Stimulated activated naive B cell treated with anti-CD40 and anti-IgM and Interleukin-4, amounts not matched to agents 10 μg/mL and 1 μg/mL and 100 μg/mL, for 72 hours (primary cell): ENCODE measurements at regions not wholly inside any gene's neighbourhood (a gene's known extent, or its start where the extent isn't known, plus 50 kb on each side); places are given as distances from the start of the nearest gene placed in this dataset.

ENCODE experiments used
- ATAC-seq, 2 donors: fragments of 150-1000 bp; cut with Tn5 transposase; replicated peaks; 2 replicates each; pipeline ENCODE4 v1.10.0; 2021; ENCODE audit warnings: moderate library complexity in 1 of 2
- DNase-seq: peaks from one replicate; pipeline ENCODE4 v3.0.0; 2021
- H3K27ac Mint-ChIP-seq: one replicate; pipeline ENCODE4 v1.8.0; 2022; ENCODE audit warnings: mild to moderate bottlenecking, mixed read lengths
- H3K27me3 Mint-ChIP-seq, 2 donors: one replicate each; pipeline ENCODE4 v1.8.0; 2022; ENCODE audit warnings: mixed read lengths in 2 of 2
- H3K36me3 Mint-ChIP-seq, 2 donors: one replicate each; pipeline ENCODE4 v1.8.0; 2022; ENCODE audit warnings: mixed read lengths in 2 of 2, mild to moderate bottlenecking in 1 of 2
- H3K4me1 Mint-ChIP-seq, 2 donors: one replicate each; pipeline ENCODE4 v1.8.0; 2022; ENCODE audit warnings: mixed read lengths in 2 of 2, mild to moderate bottlenecking in 1 of 2
- H3K4me3 Mint-ChIP-seq, 2 donors: one replicate each; pipeline ENCODE4 v1.8.0; 2022; ENCODE audit warnings: mild to moderate bottlenecking in 2 of 2, mixed read lengths in 2 of 2, moderate library complexity in 1 of 2
- H3K9me3 Mint-ChIP-seq, 2 donors: one replicate each; pipeline ENCODE4 v1.8.0; 2022; ENCODE audit warnings: mixed read lengths in 2 of 2, mild to moderate bottlenecking in 1 of 2

GRCh38 chr20:10963717-10964266 is 290.0 kb upstream of the JAG1 start:
- Mint-ChIP-seq H3K36me3 (no peaks in the 10 kb centered on the region), H3K27me3 (no peaks in the 10 kb centered on the region), H3K4me3 (no peak overlapping the region), H3K27ac (no peak overlapping the region), H3K9me3 (peaks cover 3 to 7% of the 10 kb centered on the region in 2 donors), H3K4me1 (no peaks in the 10 kb centered on the region)
- DNase-seq (no peak), ATAC-seq (no peak)

- no peak for DNase-seq
These were observed 292.2 kb upstream of the JAG1 start for GRCh38 chr20:10965936-10966470.

GRCh38 chr20:10970109-10970508 is 296.3 kb upstream of the JAG1 start:
- Mint-ChIP-seq H3K4me1 (no peaks in the 10 kb centered on the region), H3K9me3 (peaks cover 4 to 5% of the 10 kb centered on the region in 2 donors), H3K27ac (no peak overlapping the region), H3K36me3 (no peaks in the 10 kb centered on the region), H3K4me3 (no peak overlapping the region), H3K27me3 (no peaks in the 10 kb centered on the region)
- DNase-seq (no peak), ATAC-seq (no peak)

More at GRCh38 chr20:10965936-10966470, 292.2 kb upstream of the JAG1 start:
- no peak for ATAC-seq
- Mint-ChIP-seq H3K9me3 (peaks cover 3 to 6% of the 10 kb centered on the region in 2 donors), H3K4me1 (no peaks in the 10 kb centered on the region), H3K36me3 (no peaks in the 10 kb centered on the region), H3K4me3 (no peak overlapping the region), H3K27ac (no peak overlapping the region), H3K27me3 (no peaks in the 10 kb centered on the region)

DNA sequence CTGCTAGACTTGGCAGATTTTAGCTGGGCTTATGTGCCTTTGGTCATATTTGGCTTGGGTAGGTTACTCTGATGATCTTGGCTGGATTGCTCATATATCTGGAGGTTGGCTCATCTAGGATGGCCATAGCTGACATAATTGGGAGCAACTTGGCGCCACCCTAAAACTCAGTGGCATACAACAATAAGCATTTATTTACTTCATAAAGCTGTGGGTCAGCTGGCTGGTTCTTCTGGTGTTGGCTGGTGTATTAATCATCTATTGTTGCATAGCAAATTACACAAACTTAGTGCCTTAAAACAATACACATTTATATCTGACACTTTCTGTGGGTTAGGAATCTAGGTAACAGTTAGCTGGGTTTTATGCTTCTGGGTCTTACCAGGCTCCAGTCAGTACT is 297.3 kb upstream of the JAG1 start:
- Mint-ChIP-seq H3K4me1 (no peaks in the 10 kb centered on the region), H3K27me3 (no peaks in the 10 kb centered on the region), H3K4me3 (no peak overlapping the region), H3K9me3 (peaks cover 3% of the 10 kb centered on the region in 2 donors), H3K36me3 (no peaks in the 10 kb centered on the region), H3K27ac (no peak overlapping the region)
- ATAC-seq (no peak), DNase-seq (no peak)

- Mint-ChIP-seq H3K4me1 (no peaks in the 10 kb centered on the region), H3K27ac (no peak overlapping the region), H3K36me3 (no peaks in the 10 kb centered on the region), H3K9me3 (peaks cover 3% of the 10 kb centered on the region in 2 donors), H3K27me3 (no peaks in the 10 kb centered on the region), H3K4me3 (no peak overlapping the region)
- DNase-seq (no peak), ATAC-seq (no peak)
These were observed 298.5 kb upstream of the JAG1 start for GRCh38 chr20:10972219-10972860.

DNA sequence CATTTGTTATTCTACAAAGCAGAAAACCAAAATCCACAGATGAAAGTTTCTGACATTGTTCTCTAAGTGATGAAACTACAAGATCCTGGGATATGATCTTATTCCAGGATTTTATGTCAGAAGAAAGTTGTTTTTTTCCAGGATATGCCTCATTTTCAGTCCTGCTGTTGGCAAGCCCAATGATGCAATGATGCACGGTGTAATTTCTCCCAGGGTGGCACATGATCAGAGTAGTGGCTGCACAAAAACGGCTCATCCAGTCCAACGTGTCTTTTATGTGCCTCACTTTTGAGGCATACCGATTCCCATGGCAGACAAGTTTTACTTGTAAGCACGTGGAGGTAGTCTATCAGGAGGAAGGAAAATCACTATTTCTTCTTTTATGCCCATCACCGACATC is 302.3 kb upstream of the JAG1 start:
- H3K27me3 Mint-ChIP-seq = no peaks in the 10 kb centered on the region
- H3K36me3 Mint-ChIP-seq = no peaks in the 10 kb centered on the region
- H3K4me3 Mint-ChIP-seq = no peak overlapping the region
- no peak for ATAC-seq
- H3K27ac Mint-ChIP-seq = no peak overlapping the region
- DNase-seq = no peak
- H3K9me3 Mint-ChIP-seq = peaks cover 3% of the 10 kb centered on the region in 2 donors
- H3K4me1 Mint-ChIP-seq = no peaks in the 10 kb centered on the region

DNA sequence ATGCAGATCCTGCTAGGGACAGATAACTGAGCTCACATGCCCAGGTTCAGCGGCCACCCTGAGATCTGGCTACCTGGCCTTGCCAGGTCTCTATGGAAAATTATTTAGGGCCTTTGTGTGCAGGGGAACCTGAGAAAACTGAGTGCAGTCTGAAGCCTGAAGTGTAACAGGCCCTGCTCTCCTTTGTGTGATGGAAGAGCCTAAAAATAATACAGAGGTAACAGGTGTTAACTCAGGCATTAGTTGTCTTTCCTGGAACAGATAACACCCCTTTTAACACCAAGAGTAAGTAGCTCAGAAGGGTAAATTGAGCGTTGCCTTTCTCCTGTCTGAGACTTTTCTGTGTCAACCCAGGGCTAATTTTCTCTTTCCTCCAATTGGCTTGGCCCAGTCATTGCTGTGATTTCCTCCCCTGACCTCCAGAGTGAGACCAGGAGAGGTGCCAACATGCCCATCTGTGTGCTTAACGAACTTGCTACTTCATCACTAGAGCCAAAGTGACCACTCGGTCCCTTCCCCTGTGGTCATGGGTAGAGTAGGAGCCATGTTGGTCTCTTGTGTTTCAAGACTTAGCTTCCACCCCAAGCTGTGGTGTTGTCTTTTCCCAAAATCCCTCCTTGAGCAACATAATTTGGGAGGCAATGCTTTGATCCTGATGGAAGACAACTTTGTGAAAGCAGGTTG is 304.4 kb upstream of the JAG1 start:
- peaks cover 3% of the 10 kb centered on the region in 2 donors for H3K9me3 Mint-ChIP-seq
- no peak overlapping the region for H3K27ac Mint-ChIP-seq
- H3K27me3 Mint-ChIP-seq = no peaks in the 10 kb centered on the region
- no peak for ATAC-seq
- H3K4me3 Mint-ChIP-seq = no peak overlapping the region
- DNase-seq = no peak
- no peaks in the 10 kb centered on the region for H3K36me3 Mint-ChIP-seq
- no peaks in the 10 kb centered on the region for H3K4me1 Mint-ChIP-seq

DNA sequence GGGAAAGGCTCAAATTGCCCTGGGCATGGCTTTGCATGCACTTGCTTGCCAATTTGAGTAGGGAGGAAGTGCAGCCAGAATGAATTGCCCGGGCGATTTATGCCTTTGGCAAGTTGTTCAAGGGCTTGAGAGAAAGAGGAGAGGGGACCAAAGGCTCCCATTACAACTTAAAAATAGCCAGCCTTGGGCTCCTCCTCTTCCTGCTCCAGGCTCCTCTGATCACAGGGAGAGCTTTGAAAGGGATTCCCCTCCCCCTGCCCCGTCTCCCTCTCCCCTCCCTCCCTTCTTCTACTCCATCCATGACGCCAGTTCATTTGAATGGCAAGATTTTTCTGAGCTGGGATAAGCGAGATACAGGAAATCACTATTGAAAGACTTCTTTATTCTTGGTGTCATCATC is 304.9 kb upstream of the JAG1 start:
- no peaks in the 10 kb centered on the region for H3K36me3 Mint-ChIP-seq
- peaks cover 2% of the 10 kb centered on the region in 2 donors for H3K9me3 Mint-ChIP-seq
- ATAC-seq (no peak), DNase-seq (no peak)
- H3K27ac Mint-ChIP-seq = no peak overlapping the region
- H3K4me1 Mint-ChIP-seq = no peaks in the 10 kb centered on the region
- no peaks in the 10 kb centered on the region for H3K27me3 Mint-ChIP-seq
- no peak overlapping the region for H3K4me3 Mint-ChIP-seq

DNA sequence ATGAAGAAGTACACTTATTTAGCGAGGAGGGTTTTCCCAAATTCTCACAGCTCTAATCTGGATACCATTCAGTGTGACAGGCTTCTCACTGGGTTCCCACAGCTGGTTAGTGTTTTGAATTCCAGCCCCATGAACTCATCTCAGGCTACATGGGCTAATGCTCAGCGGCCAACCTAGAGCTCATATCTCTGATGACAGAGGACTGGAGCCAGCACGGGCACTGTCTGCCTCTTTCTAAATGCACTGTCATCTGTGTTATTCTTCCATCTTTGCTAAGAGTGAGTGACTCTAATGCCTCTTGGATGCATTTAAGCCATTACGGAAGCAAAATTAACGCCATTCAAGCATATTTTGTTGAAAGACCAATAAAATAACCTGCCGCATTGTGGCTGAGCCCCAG is 308.9 kb upstream of the JAG1 start:
- Mint-ChIP-seq H3K27ac (no peak overlapping the region), H3K9me3 (no peaks in the 10 kb centered on the region), H3K36me3 (no peaks in the 10 kb centered on the region), H3K4me1 (no peaks in the 10 kb centered on the region), H3K27me3 (no peaks in the 10 kb centered on the region), H3K4me3 (no peak overlapping the region)
- no peak for ATAC-seq
- DNase-seq = no peak

DNA sequence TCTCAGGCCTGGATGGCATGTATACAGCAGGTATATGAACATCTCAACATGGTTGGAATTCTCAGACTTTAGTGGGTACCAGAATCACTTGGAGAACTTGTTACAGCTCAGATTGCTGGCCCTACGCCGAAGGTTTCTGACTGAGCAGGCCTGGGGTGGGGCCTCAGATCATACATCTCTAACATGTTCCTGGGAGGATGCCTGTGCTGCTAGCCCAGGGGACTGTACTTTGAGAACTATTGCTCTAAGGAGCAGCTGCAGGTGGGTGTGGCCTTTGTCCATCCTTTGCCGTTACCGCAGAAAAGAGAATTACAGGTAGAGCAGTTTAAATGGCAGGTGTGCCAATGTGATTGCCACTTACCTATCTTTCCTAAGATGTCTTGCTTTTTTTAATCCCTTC is 310.5 kb upstream of the JAG1 start:
- H3K27ac Mint-ChIP-seq = no peak overlapping the region
- H3K27me3 Mint-ChIP-seq = no peaks in the 10 kb centered on the region
- no peak for DNase-seq
- no peaks in the 10 kb centered on the region for H3K9me3 Mint-ChIP-seq
- H3K4me3 Mint-ChIP-seq = no peak overlapping the region
- H3K36me3 Mint-ChIP-seq = no peaks in the 10 kb centered on the region
- ATAC-seq = no peak
- no peaks in the 10 kb centered on the region for H3K4me1 Mint-ChIP-seq

- ATAC-seq (no peak), DNase-seq (no peak)
- H3K4me3 Mint-ChIP-seq = no peak overlapping the region
- H3K27ac Mint-ChIP-seq = no peak overlapping the region
- H3K4me1 Mint-ChIP-seq = no peaks in the 10 kb centered on the region
- no peaks in the 10 kb centered on the region for H3K27me3 Mint-ChIP-seq
- H3K36me3 Mint-ChIP-seq = no peaks in the 10 kb centered on the region
- H3K9me3 Mint-ChIP-seq = no peaks in the 10 kb centered on the region
These were observed 311.1 kb upstream of the JAG1 start for GRCh38 chr20:10984913-10985312.

DNA sequence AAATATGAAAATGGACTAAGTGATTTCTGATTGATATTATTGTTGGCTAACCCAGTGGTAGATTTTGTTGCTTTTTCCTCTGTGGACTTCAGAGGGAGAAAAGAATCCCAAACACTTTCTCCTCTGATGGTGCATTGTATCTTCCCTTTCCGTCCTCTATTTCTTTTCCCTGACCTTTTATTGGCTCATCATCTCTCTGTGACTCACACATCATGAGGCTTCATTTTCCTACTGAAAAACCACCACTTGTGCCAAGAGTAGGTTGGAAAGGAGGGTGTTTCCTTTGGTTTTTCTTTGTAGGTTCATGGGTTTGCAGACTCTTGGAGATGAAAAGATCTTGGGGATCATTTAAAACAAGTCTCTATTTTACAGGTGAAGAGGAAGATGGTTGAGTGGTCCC is 311.7 kb upstream of the JAG1 start:
- DNase-seq (no peak), ATAC-seq (no peak)
- Mint-ChIP-seq H3K9me3 (no peaks in the 10 kb centered on the region), H3K27ac (no peak overlapping the region), H3K36me3 (no peaks in the 10 kb centered on the region), H3K4me3 (no peak overlapping the region), H3K27me3 (no peaks in the 10 kb centered on the region), H3K4me1 (no peaks in the 10 kb centered on the region)

DNA sequence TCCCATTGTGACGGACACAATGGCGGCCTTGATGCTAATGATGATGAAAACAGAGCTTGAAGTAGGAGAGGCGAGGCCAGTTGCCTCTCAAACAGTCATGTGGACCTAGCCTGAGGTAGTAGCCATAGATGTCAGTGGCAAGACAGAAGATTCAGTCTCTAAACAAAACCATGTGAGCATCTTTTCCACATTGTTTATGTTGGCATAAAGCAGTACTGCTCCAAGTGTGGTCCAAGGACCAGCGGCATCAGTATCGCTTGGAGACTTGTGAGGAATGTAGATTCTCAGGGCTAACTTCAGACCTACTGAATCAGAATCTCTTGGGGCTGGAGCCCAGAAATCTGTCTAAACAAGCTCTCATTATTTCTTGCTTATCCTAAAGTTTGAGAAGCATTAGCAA is 312.8 kb upstream of the JAG1 start:
- DNase-seq = no peak
- no peak for ATAC-seq
- no peak overlapping the region for H3K4me3 Mint-ChIP-seq
- no peaks in the 10 kb centered on the region for H3K4me1 Mint-ChIP-seq
- H3K27ac Mint-ChIP-seq = no peak overlapping the region
- no peaks in the 10 kb centered on the region for H3K27me3 Mint-ChIP-seq
- H3K36me3 Mint-ChIP-seq = no peaks in the 10 kb centered on the region
- no peaks in the 10 kb centered on the region for H3K9me3 Mint-ChIP-seq

GRCh38 chr20:10987651-10988383 is 314.0 kb upstream of the JAG1 start:
- Mint-ChIP-seq H3K36me3 (no peaks in the 10 kb centered on the region), H3K27me3 (no peaks in the 10 kb centered on the region), H3K27ac (no peak overlapping the region), H3K9me3 (no peaks in the 10 kb centered on the region), H3K4me3 (no peak overlapping the region), H3K4me1 (no peaks in the 10 kb centered on the region)
- no peak for DNase-seq
- no peak for ATAC-seq
